Psoas muscle (tissue), 7 donors: ENCODE measurements at regions not wholly inside any gene's neighbourhood (a gene's known extent, or its start where the extent isn't known, plus 50 kb on each side); places are given as distances from the start of the nearest gene placed in this dataset.

Experiments
- ATAC-seq, 4 donors: fragments of 200-7000 bp; cut with Tn5 transposase; one replicate each; pipeline ENCODE4 v1.9.1; 2020; ENCODE audit warnings: moderate library complexity in 3 of 4, mild to moderate bottlenecking in 2 of 4
- DNase-seq, 2 donors: peaks; one replicate each; pipeline ENCODE4 v3.0.0-alpha.2; 2020
- H3K27ac ChIP-seq: fragments of 200-600 bp; one replicate; pipeline ENCODE4 v1.8.0; 2022
- H3K27me3 ChIP-seq, 3 donors: fragments of 200-600 bp in 1 of 3; one replicate each; pipeline versions ENCODE4 v1.6.1 to v1.8.0; 2013 to 2022; ENCODE audit warnings: low read length in 2 of 3, mild to moderate bottlenecking in 2 of 3, moderate library complexity in 1 of 3; ENCODE audit not compliant: insufficient read depth in 3 of 3
- H3K36me3 ChIP-seq, 2 donors: fragments of 200-600 bp in 1 of 2; one replicate each; pipeline versions ENCODE4 v1.6.1 to v1.8.0; 2013 to 2022; ENCODE audit warnings: low read depth in 1 of 2, mild to moderate bottlenecking in 1 of 2, moderate library complexity in 1 of 2; ENCODE audit not compliant: insufficient read depth in 1 of 2
- H3K4me1 ChIP-seq: fragments of 200-600 bp; one replicate; pipeline ENCODE4 v1.8.0; 2022
- H3K4me3 ChIP-seq: fragments of 200-600 bp; one replicate; pipeline ENCODE4 v1.8.0; 2022; ENCODE audit warnings: mild to moderate bottlenecking
- H3K9me3 ChIP-seq: fragments of 200-600 bp; one replicate; pipeline ENCODE4 v1.8.0; 2022
- WGBS, 3 donors: extraction: QIAGEN DNeasy Blood & Tissue Kit; methylation state at CpG; one replicate each; pipeline versions ENCODE4 v1.1.6 to v1.1.7; 2013; 5-methylcytosine and 5-hydroxymethylcytosine counted together
- intact Hi-C, 2 donors: fragments of 100-400 bp; cut with DNase I; formaldehyde crosslinking; loops; one replicate each; pipeline versions ENCODE4 v1.11.0 to v1.14.2; 2022
- TF ChIP-seq, protein P1 (sequence below): fragments of 200-600 bp; IDR thresholded peaks from one replicate; pipeline ENCODE4 v1.8.0; 2022; ENCODE audit warnings: antibody characterized with exemption
- donor health status: healthy with polysubstance abuse.
- donor health status: DM: no; HTN: no; CAD: no; lungs with moderate emphysema.
- donor health status: Bipolar disorder and iron deficiency.
- donor health status: healthy.
- donor health status: DM: yes; HTN: yes; CAD: no.
- donor health status: DM: no; HTN: no; CAD: no.
- donor health status: DM: yes; HTN: yes; CAD: no.

DNA sequence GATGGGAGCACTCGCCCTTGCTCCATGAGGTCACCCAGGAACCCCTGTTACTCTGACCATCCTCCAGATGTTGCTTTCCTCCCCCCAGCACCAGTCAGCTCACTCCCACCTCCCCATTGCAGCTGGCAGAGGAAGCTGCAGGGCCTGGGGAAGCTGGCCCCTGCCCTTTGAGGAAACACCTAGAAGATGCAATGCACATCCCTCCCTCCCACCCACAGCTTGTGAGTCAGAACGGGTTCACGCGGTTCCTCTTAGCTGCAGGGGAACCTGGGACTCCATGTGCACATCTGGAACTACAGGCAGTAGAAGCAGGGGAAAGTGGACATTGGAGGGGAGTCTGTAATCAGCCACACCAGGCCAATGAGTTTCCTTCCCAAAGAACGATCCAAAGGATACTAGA, 96.9 kb downstream of the KATNIP start:
- Histone ChIP-seq H3K27ac (no peak overlapping the region), H3K4me1 (peaks cover 5% of the 10 kb centered on the region), H3K27me3 (no peaks in the 10 kb centered on the region), H3K9me3 (no peaks in the 10 kb centered on the region), H3K4me3 (no peak overlapping the region), H3K36me3 (no peaks in the 10 kb centered on the region)
- no peak for ATAC-seq
- intact Hi-C loops: no loop called here
- 69 to 71% (median 70%) methylated on average over 5 of the region's 5 CpGs for WGBS, 3 donors
- TF ChIP-seq, protein P1, sequence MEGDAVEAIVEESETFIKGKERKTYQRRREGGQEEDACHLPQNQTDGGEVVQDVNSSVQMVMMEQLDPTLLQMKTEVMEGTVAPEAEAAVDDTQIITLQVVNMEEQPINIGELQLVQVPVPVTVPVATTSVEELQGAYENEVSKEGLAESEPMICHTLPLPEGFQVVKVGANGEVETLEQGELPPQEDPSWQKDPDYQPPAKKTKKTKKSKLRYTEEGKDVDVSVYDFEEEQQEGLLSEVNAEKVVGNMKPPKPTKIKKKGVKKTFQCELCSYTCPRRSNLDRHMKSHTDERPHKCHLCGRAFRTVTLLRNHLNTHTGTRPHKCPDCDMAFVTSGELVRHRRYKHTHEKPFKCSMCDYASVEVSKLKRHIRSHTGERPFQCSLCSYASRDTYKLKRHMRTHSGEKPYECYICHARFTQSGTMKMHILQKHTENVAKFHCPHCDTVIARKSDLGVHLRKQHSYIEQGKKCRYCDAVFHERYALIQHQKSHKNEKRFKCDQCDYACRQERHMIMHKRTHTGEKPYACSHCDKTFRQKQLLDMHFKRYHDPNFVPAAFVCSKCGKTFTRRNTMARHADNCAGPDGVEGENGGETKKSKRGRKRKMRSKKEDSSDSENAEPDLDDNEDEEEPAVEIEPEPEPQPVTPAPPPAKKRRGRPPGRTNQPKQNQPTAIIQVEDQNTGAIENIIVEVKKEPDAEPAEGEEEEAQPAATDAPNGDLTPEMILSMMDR: no peak
- DNase-seq: no peak

DNA sequence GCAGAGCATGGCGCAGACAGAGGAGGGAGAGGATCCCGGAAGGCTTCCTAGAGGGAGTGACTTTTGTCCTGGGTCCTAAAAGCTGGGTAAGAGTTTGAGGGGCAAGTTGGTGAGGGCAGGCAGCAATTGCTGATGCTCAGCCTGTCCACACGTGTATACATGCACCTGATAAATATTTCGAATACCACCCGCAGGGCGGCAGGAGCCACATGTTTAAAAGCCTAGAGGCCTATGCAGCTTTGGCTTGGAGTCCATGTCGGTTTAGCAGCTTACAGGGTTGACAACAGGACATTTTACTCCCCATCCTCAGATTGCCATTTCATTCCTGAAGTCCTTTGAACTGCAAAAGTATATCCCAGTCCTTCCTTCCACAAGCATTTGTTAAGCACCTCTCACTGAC, 99.1 kb downstream of the KATNIP start:
- 90 to 96% (median 95%) methylated on average over 7 of the region's 7 CpGs for WGBS, 3 donors
- H3K9me3 ChIP-seq: no peaks in the 10 kb centered on the region
- no peak for ATAC-seq
- no peaks in the 10 kb centered on the region for H3K27me3 ChIP-seq
- H3K36me3 ChIP-seq: no peaks in the 10 kb centered on the region
- TF ChIP-seq, protein P1: no peak
- no peak overlapping the region for H3K27ac ChIP-seq
- peaks cover 5% of the 10 kb centered on the region for H3K4me1 ChIP-seq
- no peak for DNase-seq
- no peak overlapping the region for H3K4me3 ChIP-seq
- intact Hi-C loops: no loop called here

DNA sequence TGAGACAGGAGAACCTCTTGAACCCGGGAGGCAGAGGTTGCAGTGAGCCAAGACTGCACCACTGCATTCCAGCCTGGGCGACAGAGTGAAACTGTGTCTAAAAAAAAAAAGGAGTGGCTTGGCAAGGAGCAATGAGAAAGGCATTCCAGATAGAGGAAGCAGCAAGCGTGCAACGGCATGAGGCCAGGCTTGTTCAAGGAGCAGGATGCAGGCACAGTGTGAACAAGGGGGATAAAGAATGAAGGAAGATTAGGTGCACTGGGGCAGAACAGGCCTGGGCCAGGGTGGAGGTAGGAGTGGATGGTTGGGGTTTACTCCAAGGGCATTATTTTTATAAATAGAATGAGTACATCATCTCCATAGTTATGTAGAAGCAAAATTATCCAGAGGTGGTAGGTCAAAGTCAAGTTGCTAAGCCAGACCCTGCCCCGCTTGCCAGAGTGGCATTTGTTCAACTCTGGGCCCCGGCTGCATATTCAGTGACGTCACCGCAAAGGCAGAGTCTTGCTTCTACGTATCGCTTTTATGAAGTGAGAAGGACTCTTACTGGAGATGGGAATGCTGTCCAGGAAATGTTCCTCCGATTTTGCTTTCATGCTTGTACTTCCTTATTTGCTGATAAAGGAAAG, 100.2 kb downstream of the KATNIP start:
- TF ChIP-seq, protein P1: no peak
- Histone ChIP-seq H3K27me3 (no peaks in the 10 kb centered on the region), H3K4me1 (peaks cover 5% of the 10 kb centered on the region), H3K9me3 (no peaks in the 10 kb centered on the region), H3K36me3 (peaks cover 0 to 5% of the 10 kb centered on the region in 2 donors), H3K4me3 (no peak overlapping the region), H3K27ac (no peak overlapping the region)
- WGBS, 3 donors: 23 to 47% (median 39%) methylated on average over 11 of the region's 11 CpGs
- DNase-seq (no peak), ATAC-seq (peak; percentile 49 to 82 (median 74))
- intact Hi-C loops: no loop called here

DNA sequence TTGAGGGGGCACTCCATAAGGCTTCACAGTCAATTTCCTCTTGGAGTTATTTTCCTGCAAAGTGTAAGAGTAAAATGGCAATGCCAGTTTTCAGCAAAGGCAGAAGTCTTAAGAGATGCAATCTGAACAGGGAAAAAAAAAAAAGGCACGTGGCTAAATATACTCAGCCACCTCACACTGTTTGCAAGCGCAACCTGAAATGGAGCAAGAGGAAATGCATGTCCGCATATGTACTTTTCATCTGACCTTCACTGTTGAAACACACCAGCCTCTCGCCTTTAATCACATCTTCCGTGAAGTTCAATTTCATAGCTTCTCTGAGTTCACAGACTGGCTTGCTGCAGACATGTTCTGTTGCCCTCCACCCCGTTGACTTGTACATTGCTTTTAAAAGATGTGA, 101.4 kb downstream of the KATNIP start:
- no peaks in the 10 kb centered on the region for H3K9me3 ChIP-seq
- H3K27ac ChIP-seq: no peak overlapping the region
- WGBS, 3 donors: 65 to 84% (median 73%) methylated on average over 6 of the region's 6 CpGs
- no peak for DNase-seq
- H3K27me3 ChIP-seq: no peaks in the 10 kb centered on the region
- H3K4me3 ChIP-seq: no peak overlapping the region
- ATAC-seq: peak; percentile 57 to 84 (median 74)
- TF ChIP-seq, protein P1: no peak
- peaks cover 5% of the 10 kb centered on the region for H3K4me1 ChIP-seq
- intact Hi-C loops: no loop called here
- peaks cover 0 to 5% of the 10 kb centered on the region in 2 donors for H3K36me3 ChIP-seq

DNA sequence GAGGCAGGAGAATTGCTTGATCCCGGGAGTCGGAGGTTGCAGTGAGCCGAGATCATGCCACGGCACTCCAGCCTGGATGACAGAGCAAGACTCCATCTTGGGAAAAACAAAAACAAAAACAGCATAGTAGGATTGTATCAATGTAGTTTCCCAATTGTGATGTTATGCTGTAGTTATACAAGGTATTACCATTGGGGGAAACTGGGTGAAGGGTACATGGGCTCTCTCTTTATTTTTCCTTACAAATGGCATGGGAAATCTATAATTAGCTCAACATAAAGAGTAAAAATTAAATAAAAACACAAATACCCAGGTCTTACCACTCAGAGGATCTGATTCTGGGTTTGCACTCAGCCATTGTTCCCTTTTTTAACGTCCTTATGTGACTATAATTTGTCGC, 107.9 kb downstream of the KATNIP start:
- peaks cover 0 to 5% of the 10 kb centered on the region in 2 donors for H3K36me3 ChIP-seq
- no peak overlapping the region for H3K27ac ChIP-seq
- intact Hi-C loops: no loop called here
- no peaks in the 10 kb centered on the region for H3K9me3 ChIP-seq
- WGBS, 3 donors: 96 to 97% (median 97%) methylated on average over 6 of the region's 6 CpGs
- H3K4me1 ChIP-seq: no peaks in the 10 kb centered on the region
- H3K4me3 ChIP-seq: no peak overlapping the region
- no peak for ATAC-seq
- H3K27me3 ChIP-seq: no peaks in the 10 kb centered on the region
- TF ChIP-seq, protein P1: no peak
- no peak for DNase-seq
